Dedifferentiated amniotic fluid mesenchymal stem cell (primary cell): ENCODE measurements at regions not wholly inside any gene's neighbourhood (a gene's known extent, or its start where the extent isn't known, plus 50 kb on each side); places are given as distances from the start of the nearest gene placed in this dataset.

Experiments used
- DNase-seq: peaks from one replicate; pipeline ENCODE4 v3.0.0-alpha.2; 2016; ENCODE audit errors: extremely low spot score

GRCh38 chr15:94177112-94177511 is 54.2 kb upstream of the MCTP2 start:
- no peak for DNase-seq

- DNase-seq = no peak
These were observed 55.9 kb upstream of the MCTP2 start for GRCh38 chr15:94175420-94175819.

DNA sequence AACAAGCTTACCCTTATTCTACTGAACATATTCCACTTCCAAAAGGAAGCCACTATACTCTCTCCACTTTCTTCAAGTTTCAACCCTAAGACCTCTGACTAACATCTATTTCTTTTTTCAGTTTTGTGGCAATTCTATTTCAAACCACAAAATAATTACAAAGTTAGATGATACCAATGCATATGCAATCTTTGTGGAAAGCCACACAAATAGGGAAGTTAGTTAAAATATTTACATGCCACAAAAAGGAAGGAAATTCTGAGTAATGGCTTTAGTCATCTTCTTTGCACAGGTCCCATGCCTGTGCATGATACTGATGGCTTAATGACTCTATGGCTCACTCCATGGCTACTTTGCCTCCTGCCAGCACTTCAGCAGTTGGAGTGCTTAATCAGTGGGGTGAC is 57.0 kb upstream of the MCTP2 start:
- peak; percentile 34 for DNase-seq

DNA sequence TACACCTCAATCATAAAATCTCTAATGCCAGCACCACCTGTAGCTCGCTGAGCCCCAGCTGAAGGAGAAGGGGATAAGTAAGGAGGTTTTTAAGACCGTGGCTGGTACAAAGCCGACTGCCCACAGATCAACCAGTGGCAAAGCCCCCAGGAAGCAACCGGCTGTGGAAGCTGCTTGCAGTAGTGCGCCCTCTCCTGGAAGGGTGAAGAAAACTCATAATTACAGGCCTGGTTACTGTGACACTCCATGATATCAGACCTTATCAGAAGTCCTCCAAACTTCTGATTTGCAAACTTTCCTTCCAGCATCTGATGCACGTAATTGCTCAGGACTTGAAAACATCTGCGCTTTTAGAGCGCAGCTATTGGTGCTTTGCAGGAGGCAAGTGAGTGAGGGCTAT is 63.1 kb upstream of the MCTP2 start:
- DNase-seq = no peak

DNA sequence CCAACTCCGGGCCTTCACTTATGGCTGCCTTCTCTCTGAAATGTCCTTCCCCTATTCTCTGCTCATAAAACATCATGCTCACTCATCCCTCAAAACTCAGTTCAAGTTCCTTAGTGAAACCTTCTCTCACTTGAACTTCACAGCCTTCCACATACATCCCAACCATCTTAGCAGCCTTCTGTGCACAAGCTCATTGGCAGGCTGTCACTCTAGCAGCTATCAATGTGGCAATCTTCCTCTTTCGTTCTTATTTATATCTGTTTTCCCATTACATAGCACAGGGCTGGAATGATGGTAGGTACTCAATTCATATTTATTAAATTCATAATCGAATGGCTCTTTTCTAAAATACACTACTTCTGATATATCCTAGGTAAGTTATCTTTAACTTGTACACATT is 66.4 kb upstream of the MCTP2 start:
- DNase-seq = no peak

GRCh38 chr15:94164202-94164807 is 67.1 kb upstream of the MCTP2 start:
- DNase-seq = peak; percentile 25

- no peak for DNase-seq
These were observed 68.4 kb upstream of the MCTP2 start for GRCh38 chr15:94162939-94163338.

- no peak for DNase-seq
These were observed 77.1 kb upstream of the MCTP2 start for GRCh38 chr15:94154255-94154654.

- DNase-seq = no peak
These were observed 86.3 kb upstream of the MCTP2 start for GRCh38 chr15:94145046-94145445.

DNA sequence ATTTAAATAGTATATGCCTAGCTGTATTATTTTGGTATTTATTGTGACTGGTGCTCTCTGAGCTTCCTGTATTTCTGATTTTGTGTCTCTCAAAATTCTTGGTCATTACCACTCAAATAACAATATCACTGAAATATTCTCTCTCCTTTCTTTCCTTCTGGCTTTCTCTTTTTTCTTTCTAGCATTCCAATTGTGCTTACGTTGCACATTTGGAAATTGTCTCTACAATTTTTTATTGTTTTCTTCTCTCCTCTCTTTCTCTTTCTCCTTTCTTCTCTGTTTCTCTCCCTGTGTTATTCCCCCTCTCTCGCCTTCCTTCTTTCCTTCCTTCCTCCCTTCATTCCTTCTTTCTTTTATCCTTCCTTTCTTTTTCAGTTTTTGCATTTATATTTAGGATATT is 89.6 kb upstream of the MCTP2 start:
- no peak for DNase-seq

- DNase-seq = no peak
These were observed 95.7 kb upstream of the MCTP2 start for GRCh38 chr15:94135486-94136147.

- DNase-seq = no peak
These were observed 99.5 kb upstream of the MCTP2 start for GRCh38 chr15:94131875-94132274.

- DNase-seq = no peak
These were observed 100.9 kb upstream of the MCTP2 start for GRCh38 chr15:94130504-94130903.

- no peak for DNase-seq
These were observed 104.4 kb upstream of the MCTP2 start for GRCh38 chr15:94127006-94127405.

- no peak for DNase-seq
These were observed 105.7 kb upstream of the MCTP2 start for GRCh38 chr15:94125698-94126097.

DNA sequence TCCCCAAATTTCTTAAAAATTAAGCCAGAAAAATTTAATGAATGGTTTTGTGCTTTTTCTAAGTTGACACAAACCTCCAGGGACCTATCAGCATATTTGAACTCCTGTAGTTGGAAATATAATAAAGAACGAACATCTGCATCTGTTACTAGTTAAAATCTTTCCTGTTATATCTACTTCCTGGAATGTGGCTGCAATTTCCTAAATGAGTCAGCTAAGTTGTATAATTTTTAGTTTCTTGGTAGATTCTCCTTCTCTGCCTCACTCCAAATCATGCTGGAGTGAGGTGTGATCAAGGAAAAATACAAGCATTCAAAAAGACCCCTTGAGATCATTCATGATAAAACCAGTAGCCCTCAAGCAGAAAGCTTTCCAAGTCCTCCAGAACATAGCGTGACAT is 106.2 kb upstream of the MCTP2 start:
- peak; percentile 41 for DNase-seq

DNA sequence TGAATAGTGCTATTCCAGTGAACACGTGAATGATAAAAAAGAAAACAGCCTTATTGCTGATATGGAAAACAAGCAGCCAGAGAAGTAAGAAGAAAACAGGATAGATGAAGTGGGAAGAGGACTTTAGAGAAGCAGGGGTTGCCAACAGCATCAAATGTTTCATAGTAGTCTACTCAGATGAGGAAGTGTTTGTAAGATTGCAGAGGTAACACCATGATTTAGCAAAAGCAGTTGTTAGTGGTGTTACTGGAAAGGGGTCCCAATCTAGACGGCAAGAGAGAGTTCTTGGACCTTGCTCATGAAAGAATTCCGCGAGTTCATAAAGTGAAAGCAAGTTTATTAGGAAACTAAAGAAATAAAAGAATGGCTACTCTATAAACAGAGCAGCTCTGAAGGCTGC is 108.8 kb upstream of the MCTP2 start:
- no peak for DNase-seq

DNA sequence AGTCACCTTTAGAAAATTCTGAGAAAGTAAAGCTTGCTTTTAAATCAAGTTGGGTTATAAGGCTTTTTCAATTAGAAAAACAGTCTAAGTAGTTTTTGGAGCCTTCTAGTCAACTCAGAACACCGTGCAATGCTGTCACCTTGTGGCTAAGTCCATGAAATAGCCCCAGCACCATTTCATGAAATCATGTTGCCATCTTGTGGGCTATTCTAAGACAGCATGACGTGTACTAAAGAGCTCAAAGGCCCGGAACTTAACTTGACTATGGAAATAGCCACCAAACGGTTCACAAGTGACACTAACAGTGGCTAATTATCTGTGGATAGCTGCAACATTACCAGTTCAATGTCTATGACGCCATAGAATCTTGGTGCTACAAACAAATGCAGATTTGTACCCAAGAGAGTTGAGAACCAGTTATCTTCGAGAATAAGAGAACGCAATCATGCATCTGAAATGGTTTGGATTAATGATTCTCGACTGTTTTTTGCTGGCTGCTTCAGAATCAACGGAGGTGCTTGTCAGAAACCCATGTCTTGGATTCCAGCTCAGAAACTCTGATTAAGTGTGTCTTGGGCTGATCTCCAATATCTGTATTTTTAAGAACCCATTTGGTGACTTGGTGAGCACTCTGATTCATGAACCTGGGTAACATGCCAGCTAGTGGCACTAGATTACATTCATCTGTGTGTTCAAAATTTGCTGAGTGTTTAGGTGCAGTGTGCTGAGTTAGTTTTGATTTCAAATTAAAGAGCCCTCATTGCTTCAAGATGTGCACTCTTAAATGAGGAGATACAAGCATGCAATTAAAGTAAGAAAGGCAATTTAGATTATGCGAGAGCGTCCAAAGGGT is 111.2 kb upstream of the MCTP2 start:
- DNase-seq = peak; percentile 74

- no peak for DNase-seq
These were observed 112.0 kb upstream of the MCTP2 start for GRCh38 chr15:94119298-94119811.

GRCh38 chr15:94110476-94111130 is 120.8 kb upstream of the MCTP2 start:
- no peak for DNase-seq

GRCh38 chr15:94107652-94108051 is 123.7 kb upstream of the MCTP2 start:
- no peak for DNase-seq

DNA sequence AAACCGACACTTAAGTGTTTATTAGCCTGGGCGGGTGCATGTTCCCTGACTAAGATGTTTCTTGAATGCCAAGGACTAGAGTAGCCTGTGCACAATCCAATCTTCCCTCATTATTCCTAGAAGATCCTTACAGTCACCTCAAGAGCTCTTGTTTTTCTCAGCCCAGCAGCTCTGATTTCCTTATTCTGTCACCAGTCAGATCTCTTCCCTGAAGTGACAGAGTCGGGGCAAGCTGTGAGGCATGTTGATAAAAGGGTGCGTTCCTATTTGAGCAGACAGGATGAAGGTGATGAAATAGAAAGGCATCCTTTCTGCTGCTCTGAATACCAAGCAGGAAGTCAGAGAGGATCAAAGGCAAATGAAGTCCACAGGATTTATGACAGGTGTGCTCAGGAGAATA is 125.6 kb upstream of the MCTP2 start:
- DNase-seq = no peak
